Kidney (tissue), 13 donors: ENCODE measurements at regions not wholly inside any gene's neighbourhood (a gene's known extent, or its start where the extent isn't known, plus 50 kb on each side); places are given as distances from the start of the nearest gene placed in this dataset.

Experiments used
- DNase-seq, 5 donors: peaks; one replicate each; pipeline ENCODE4 v3.0.0-alpha.2; 2013 to 2020
- FAIRE-seq: peaks from 2 replicates; lab custom pipeline; 2012; peaks lifted over from hg19 to GRCh38; lab: Jason Lieb, UNC
- H3K27ac ChIP-seq, 2 donors: one replicate each; pipeline ENCODE4 v1.7.0; 2013; ENCODE audit warnings: low read depth in 2 of 2, low read length in 2 of 2, inconsistent platforms in 1 of 2
- H3K27me3 ChIP-seq: one replicate; pipeline ENCODE4 v1.7.1; 2013; ENCODE audit warnings: low read length, inconsistent platforms; ENCODE audit not compliant: control insufficient read depth, insufficient read depth
- H3K36me3 ChIP-seq, 3 donors: one replicate each; pipeline versions ENCODE4 v1.7.0 to v1.7.1; 2013; ENCODE audit warnings: low read length in 3 of 3, control low read depth in 1 of 3, inconsistent platforms in 1 of 3; ENCODE audit not compliant: insufficient read depth in 3 of 3, control insufficient read depth in 2 of 3
- H3K4me1 ChIP-seq, 3 donors: one replicate each; pipeline versions ENCODE4 v1.7.0 to v1.7.1; 2013; ENCODE audit warnings: low read length in 3 of 3, inconsistent platforms in 1 of 3, low read depth in 1 of 3; ENCODE audit not compliant: control insufficient read depth in 2 of 3, insufficient read depth in 2 of 3
- H3K4me3 ChIP-seq, 3 donors: one replicate each; pipeline versions ENCODE4 v1.7.0 to v1.8.1; 2013; ENCODE audit warnings: low read length in 3 of 3, control low read depth in 1 of 3, inconsistent platforms in 1 of 3
- H3K9ac ChIP-seq, 3 donors: one replicate each; pipeline versions ENCODE4 v1.7.0 to v1.7.1; 2013; ENCODE audit warnings: low read length in 3 of 3, control low read depth in 1 of 3, inconsistent platforms in 1 of 3
- H3K9me3 ChIP-seq, 3 donors: one replicate each; pipeline versions ENCODE4 v1.7.0 to v1.7.1; 2013; ENCODE audit warnings: low read length in 3 of 3, control low read depth in 1 of 3, inconsistent platforms in 1 of 3; ENCODE audit not compliant: control insufficient read depth in 2 of 3, insufficient read depth in 1 of 3
- intact Hi-C: fragments of 100-400 bp; cut with DNase I; formaldehyde crosslinking; loops from one replicate; pipeline ENCODE4 v1.11.1; 2022
- TF ChIP-seq, protein P1 (sequence below): IDR thresholded peaks from 3 replicates; pipeline ENCODE4 v1.5.1; 2012; ENCODE audit warnings: mild to moderate bottlenecking, moderate library complexity, borderline replicate concordance; ENCODE audit not compliant: insufficient read depth; ENCODE audit errors: extremely low read depth
- donor health status: control.
- donor health status: control.
- donor health status: control.
- donor health status: control.
- donor health status: control.
- donor health status: DM: yes; HTN: yes; CAD: no.
- donor health status: Normal renal cell carcinoma (clear cell type).

DNA sequence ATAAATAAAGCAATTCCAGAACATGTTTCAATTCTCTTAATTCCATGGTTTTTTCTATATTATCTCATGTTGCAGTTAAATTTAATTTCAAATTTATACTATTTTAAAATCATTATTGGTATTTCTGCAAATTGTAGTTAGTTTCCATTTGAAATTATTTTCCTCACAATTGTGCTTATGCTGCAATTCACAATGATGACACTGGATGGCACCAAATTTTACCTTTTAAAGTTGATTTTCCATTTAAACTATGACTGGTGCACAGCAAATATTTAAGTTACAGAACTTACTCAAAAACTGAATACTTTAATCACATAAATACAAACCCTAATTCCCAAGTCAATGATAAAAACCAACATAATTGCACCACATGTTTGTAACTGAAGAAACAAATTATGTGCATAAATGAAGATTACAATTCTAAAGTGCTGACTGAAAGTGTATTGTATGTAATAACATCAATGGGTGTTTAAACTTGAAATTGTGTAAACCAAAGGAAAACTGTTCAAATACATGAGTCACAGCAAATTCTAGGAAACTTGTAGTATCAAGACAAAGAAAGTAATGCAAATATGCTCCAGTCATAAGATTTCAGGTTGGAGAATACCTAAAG is 75.3 kb upstream of the AASS start:
- Histone ChIP-seq H3K4me1 (no peaks in the 10 kb centered on the region), H3K9me3 (no peaks in the 10 kb centered on the region), H3K4me3 (no peak overlapping the region), H3K9ac (no peak overlapping the region), H3K27me3 (no peaks in the 10 kb centered on the region), H3K36me3 (no peaks in the 10 kb centered on the region), H3K27ac (no peak overlapping the region)
- FAIRE-seq (peak; percentile 96), DNase-seq (peak in 2 of 5 donors; percentile 36 to 52)
- intact Hi-C loops: no loop called here
- TF ChIP-seq, protein P1, sequence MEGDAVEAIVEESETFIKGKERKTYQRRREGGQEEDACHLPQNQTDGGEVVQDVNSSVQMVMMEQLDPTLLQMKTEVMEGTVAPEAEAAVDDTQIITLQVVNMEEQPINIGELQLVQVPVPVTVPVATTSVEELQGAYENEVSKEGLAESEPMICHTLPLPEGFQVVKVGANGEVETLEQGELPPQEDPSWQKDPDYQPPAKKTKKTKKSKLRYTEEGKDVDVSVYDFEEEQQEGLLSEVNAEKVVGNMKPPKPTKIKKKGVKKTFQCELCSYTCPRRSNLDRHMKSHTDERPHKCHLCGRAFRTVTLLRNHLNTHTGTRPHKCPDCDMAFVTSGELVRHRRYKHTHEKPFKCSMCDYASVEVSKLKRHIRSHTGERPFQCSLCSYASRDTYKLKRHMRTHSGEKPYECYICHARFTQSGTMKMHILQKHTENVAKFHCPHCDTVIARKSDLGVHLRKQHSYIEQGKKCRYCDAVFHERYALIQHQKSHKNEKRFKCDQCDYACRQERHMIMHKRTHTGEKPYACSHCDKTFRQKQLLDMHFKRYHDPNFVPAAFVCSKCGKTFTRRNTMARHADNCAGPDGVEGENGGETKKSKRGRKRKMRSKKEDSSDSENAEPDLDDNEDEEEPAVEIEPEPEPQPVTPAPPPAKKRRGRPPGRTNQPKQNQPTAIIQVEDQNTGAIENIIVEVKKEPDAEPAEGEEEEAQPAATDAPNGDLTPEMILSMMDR: peak; percentile 66

DNA sequence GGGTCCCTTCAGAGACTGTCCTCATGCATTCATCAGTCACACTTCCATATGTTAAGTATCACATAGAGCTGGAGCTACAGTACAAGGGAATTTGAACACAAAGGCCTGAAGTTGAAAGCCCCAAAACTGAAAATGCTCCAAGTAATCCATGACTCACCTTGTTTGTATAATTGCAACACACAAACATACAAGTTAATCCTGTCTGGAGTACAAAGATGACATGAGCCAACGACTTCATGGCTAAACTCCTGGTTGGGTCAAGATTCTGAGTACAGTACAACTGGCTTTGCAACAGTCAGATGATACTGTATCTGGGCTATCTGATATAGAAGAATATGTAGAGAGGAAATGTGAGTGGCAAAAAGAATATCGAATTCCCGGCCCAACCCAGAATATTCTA is 73.1 kb upstream of the AASS start:
- intact Hi-C loops: no loop called here
- TF ChIP-seq, protein P1: no peak
- no peak overlapping the region for H3K27ac ChIP-seq
- H3K9me3 ChIP-seq: no peaks in the 10 kb centered on the region
- no peak overlapping the region for H3K4me3 ChIP-seq
- H3K4me1 ChIP-seq: no peaks in the 10 kb centered on the region
- no peak overlapping the region for H3K9ac ChIP-seq
- DNase-seq (no peak), FAIRE-seq (no peak)
- no peaks in the 10 kb centered on the region for H3K36me3 ChIP-seq
- no peaks in the 10 kb centered on the region for H3K27me3 ChIP-seq

DNA sequence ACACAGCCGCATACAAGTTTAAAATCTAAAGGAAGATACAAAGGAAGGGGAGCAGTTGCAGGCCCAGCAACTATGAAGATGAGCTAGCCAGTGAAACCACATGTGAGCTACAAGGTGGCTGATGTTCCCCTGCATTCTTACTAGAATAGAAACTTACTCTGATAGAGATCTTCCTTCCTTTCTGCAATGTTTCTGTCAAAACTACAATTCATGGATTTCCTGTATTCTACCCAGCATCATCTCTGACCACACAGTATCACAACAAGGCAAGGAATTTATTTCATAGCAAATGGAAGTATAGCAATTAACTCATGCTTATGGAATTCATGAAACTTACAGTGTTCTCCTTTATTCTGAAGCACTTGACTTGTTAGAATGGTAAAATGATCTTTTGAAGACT is 68.7 kb upstream of the AASS start:
- TF ChIP-seq, protein P1: no peak
- Histone ChIP-seq H3K36me3 (no peaks in the 10 kb centered on the region), H3K27me3 (no peaks in the 10 kb centered on the region), H3K4me1 (no peaks in the 10 kb centered on the region), H3K27ac (no peak overlapping the region), H3K9me3 (no peaks in the 10 kb centered on the region), H3K9ac (no peak overlapping the region), H3K4me3 (no peak overlapping the region)
- intact Hi-C loops: no loop called here
- DNase-seq (peak in 1 of 5 donors; percentile 13), FAIRE-seq (no peak)

DNA sequence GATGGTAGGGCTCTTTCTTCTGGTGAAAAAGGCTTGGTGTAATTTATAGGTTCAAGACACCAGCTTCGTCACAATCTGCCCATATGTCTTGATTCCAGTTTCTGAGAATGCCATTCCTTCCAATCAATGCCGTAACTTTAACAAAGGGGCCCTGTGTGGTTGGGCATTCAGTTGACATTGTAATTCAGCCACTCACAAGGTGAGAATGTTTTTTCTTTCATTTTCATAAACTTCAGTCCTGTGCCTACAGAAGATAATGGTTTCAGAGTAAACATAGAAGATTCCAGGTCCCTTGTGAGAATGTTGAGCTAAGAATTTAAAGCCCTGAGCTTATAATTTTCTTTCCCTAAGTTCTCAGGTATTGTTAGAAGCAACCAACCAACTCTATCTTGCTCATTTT is 67.3 kb upstream of the AASS start:
- DNase-seq (no peak), FAIRE-seq (no peak)
- Histone ChIP-seq H3K4me1 (no peaks in the 10 kb centered on the region), H3K27me3 (no peaks in the 10 kb centered on the region), H3K9ac (no peak overlapping the region), H3K36me3 (no peaks in the 10 kb centered on the region), H3K27ac (no peak overlapping the region), H3K9me3 (peaks cover 0 to 4% (median 3%) of the 10 kb centered on the region in 3 donors), H3K4me3 (no peak overlapping the region)
- intact Hi-C loops: no loop called here
- TF ChIP-seq, protein P1: no peak
